ENCODE measurements at regions not wholly inside any gene's neighbourhood (a gene's known extent, or its start where the extent isn't known, plus 50 kb on each side); places are given as distances from the start of the nearest gene placed in this dataset.

GRCh38 chr6:105757512-105758200 lies 328.5 kb upstream of the PRDM1 start:
- ATAC-seq (no peak), DNase-seq (no peak)
- intact Hi-C loops (cut with micrococcal nuclease) = no loop called here
- H3K9me3 Mint-ChIP-seq = no peaks in the 10 kb centered on the region
- H3K4me1 ChIP-seq (ENCODE audit: control insufficient read depth, insufficient read depth, low read length) = no peaks in the 10 kb centered on the region
- H3K27me3 ChIP-seq (ENCODE audit: control insufficient read depth, insufficient read depth, low read length) = no peaks in the 10 kb centered on the region
- no peaks in the 10 kb centered on the region for H3K4me1 Mint-ChIP-seq
- 59% methylated on average over 5 of the region's 5 CpGs for WGBS (ENCODE audit: insufficient coverage)
- no peak overlapping the region for H3K4me3 Mint-ChIP-seq
- H3K27ac Mint-ChIP-seq = no peak overlapping the region
- no peaks in the 10 kb centered on the region for H3K36me3 ChIP-seq (ENCODE audit: control insufficient read depth, insufficient read depth, low read length)
- no peak overlapping the region for H3K27ac ChIP-seq (ENCODE audit: low read length)
- H3K9me3 ChIP-seq (ENCODE audit: control insufficient read depth, insufficient read depth, low read length) = no peaks in the 10 kb centered on the region
- H3K4me3 ChIP-seq (ENCODE audit: low read length) = no peak overlapping the region
- TF ChIP-seq CTCF (IDR thresholded peaks at IDR 0.05) = no peak
- peaks cover 9 to 24% of the 10 kb centered on the region in 2 donors for H3K27me3 Mint-ChIP-seq (ENCODE audit: low read depth in 2 of 2)
- no peaks in the 10 kb centered on the region for H3K36me3 Mint-ChIP-seq

GRCh38 chr6:105755885-105756284 lies 330.3 kb upstream of the PRDM1 start:
- 84% methylated on average over 3 of the region's 4 CpGs for WGBS (ENCODE audit: insufficient coverage)
- Mint-ChIP-seq H3K4me1 (no peaks in the 10 kb centered on the region), H3K4me3 (no peak overlapping the region), H3K36me3 (no peaks in the 10 kb centered on the region), H3K9me3 (no peaks in the 10 kb centered on the region), H3K27ac (no peak overlapping the region), H3K27me3 (ENCODE audit: low read depth in 2 of 2) (peaks cover 13 to 24% of the 10 kb centered on the region in 2 donors)
- Histone ChIP-seq H3K36me3 (ENCODE audit: control insufficient read depth, insufficient read depth, low read length) (no peaks in the 10 kb centered on the region), H3K9me3 (ENCODE audit: control insufficient read depth, insufficient read depth, low read length) (no peaks in the 10 kb centered on the region), H3K27me3 (ENCODE audit: control insufficient read depth, insufficient read depth, low read length) (no peaks in the 10 kb centered on the region), H3K4me1 (ENCODE audit: control insufficient read depth, insufficient read depth, low read length) (no peaks in the 10 kb centered on the region), H3K4me3 (ENCODE audit: low read length) (no peak overlapping the region), H3K27ac (ENCODE audit: low read length) (no peak overlapping the region)
- intact Hi-C loops (cut with micrococcal nuclease) = no loop called here
- no peak for ATAC-seq
- TF ChIP-seq CTCF (IDR thresholded peaks at IDR 0.05) = no peak
- no peak for DNase-seq

- Mint-ChIP-seq H3K4me1 (no peaks in the 10 kb centered on the region), H3K4me3 (no peak overlapping the region), H3K27me3 (ENCODE audit: low read depth in 2 of 2) (peaks cover 10 to 15% of the 10 kb centered on the region in 2 donors), H3K9me3 (no peaks in the 10 kb centered on the region), H3K36me3 (no peaks in the 10 kb centered on the region), H3K27ac (no peak overlapping the region)
- Histone ChIP-seq H3K27ac (ENCODE audit: low read length) (no peak overlapping the region), H3K4me3 (ENCODE audit: low read length) (no peak overlapping the region), H3K9me3 (ENCODE audit: control insufficient read depth, insufficient read depth, low read length) (no peaks in the 10 kb centered on the region), H3K27me3 (ENCODE audit: control insufficient read depth, insufficient read depth, low read length) (no peaks in the 10 kb centered on the region), H3K4me1 (ENCODE audit: control insufficient read depth, insufficient read depth, low read length) (no peaks in the 10 kb centered on the region), H3K36me3 (ENCODE audit: control insufficient read depth, insufficient read depth, low read length) (no peaks in the 10 kb centered on the region)
- WGBS (ENCODE audit: insufficient coverage) = 64% methylated on average over 5 of the region's 6 CpGs
- intact Hi-C loops (cut with micrococcal nuclease) = no loop called here
- no peak for ATAC-seq
- DNase-seq = no peak
- TF ChIP-seq CTCF (IDR thresholded peaks at IDR 0.05) = no peak
Measured at GRCh38 chr6:105753620-105754211, 332.4 kb upstream of the PRDM1 start.

- no peak for TF ChIP-seq CTCF (IDR thresholded peaks at IDR 0.05)
- no peaks in the 10 kb centered on the region for H3K9me3 ChIP-seq (ENCODE audit: control insufficient read depth, insufficient read depth, low read length)
- intact Hi-C loops (cut with micrococcal nuclease) = no loop called here
- H3K4me3 ChIP-seq (ENCODE audit: low read length) = no peak overlapping the region
- H3K27ac ChIP-seq (ENCODE audit: low read length) = no peak overlapping the region
- Mint-ChIP-seq H3K9me3 (no peaks in the 10 kb centered on the region), H3K27ac (no peak overlapping the region), H3K4me3 (no peak overlapping the region), H3K27me3 (ENCODE audit: low read depth in 2 of 2) (peaks cover 10 to 15% of the 10 kb centered on the region in 2 donors), H3K36me3 (no peaks in the 10 kb centered on the region), H3K4me1 (peaks cover 0 to 5% of the 10 kb centered on the region in 2 donors)
- DNase-seq = no peak
- H3K36me3 ChIP-seq (ENCODE audit: control insufficient read depth, insufficient read depth, low read length) = no peaks in the 10 kb centered on the region
- H3K27me3 ChIP-seq (ENCODE audit: control insufficient read depth, insufficient read depth, low read length) = no peaks in the 10 kb centered on the region
- 87% methylated on average over 7 of the region's 8 CpGs for WGBS (ENCODE audit: insufficient coverage)
- no peaks in the 10 kb centered on the region for H3K4me1 ChIP-seq (ENCODE audit: control insufficient read depth, insufficient read depth, low read length)
- ATAC-seq = no peak
Measured at GRCh38 chr6:105753207-105753606, 332.9 kb upstream of the PRDM1 start.

All from natural killer cell (primary cell).